Cardiac fibroblast (primary cell): ENCODE measurements at regions not wholly inside any gene's neighbourhood (a gene's known extent, or its start where the extent isn't known, plus 50 kb on each side); places are given as distances from the start of the nearest gene placed in this dataset.
A peak's percentile ranks its signal among the peaks of the same experiment; 100 is the strongest.

ENCODE experiments used
- DNase-seq, 2 donors: peaks; one replicate each; pipeline versions ENCODE4 v3.0.0 to v3.0.0-alpha.2; 2010; ENCODE audit warnings: low read depth in 2 of 2
- H3K4me3 ChIP-seq, 2 donors: replicated peaks in 1 of 2; 1 replicate in 1 of 2; 2 replicates in 1 of 2; pipeline ENCODE4 v1.5.1; 2011; ENCODE audit warnings: low read depth in 2 of 2, low read length in 2 of 2, mild to moderate bottlenecking in 2 of 2, moderate library complexity in 1 of 2
- CTCF ChIP-seq: IDR thresholded peaks from one replicate; pipeline ENCODE4 v1.5.1; 2011; ENCODE audit warnings: low read depth, mild to moderate bottlenecking, low read length, inconsistent platforms

GRCh38 chr14:71228711-71229110, 321.5 kb downstream of the PCNX1 start:
- TF ChIP-seq CTCF: no peak
- peak in 1 of 2 donors; percentile 32 for DNase-seq

GRCh38 chr14:71229875-71230274, 322.6 kb downstream of the PCNX1 start:
- no peak overlapping the region for H3K4me3 ChIP-seq
- TF ChIP-seq CTCF: no peak
- no peak for DNase-seq

More at GRCh38 chr14:71228711-71229110, 321.5 kb downstream of the PCNX1 start:
- H3K4me3 ChIP-seq: no peak overlapping the region

GRCh38 chr14:71230897-71231296, 323.6 kb downstream of the PCNX1 start:
- TF ChIP-seq CTCF: no peak
- DNase-seq: no peak
- H3K4me3 ChIP-seq: no peak overlapping the region

GRCh38 chr14:71231521-71232393, 324.5 kb downstream of the PCNX1 start:
- no peak for TF ChIP-seq CTCF
- no peak overlapping the region for H3K4me3 ChIP-seq
- no peak for DNase-seq

- DNase-seq: no peak
- no peak overlapping the region for H3K4me3 ChIP-seq
- TF ChIP-seq CTCF: no peak
These were observed 325.2 kb downstream of the PCNX1 start for GRCh38 chr14:71232506-71232905.

GRCh38 chr14:71235875-71236274, 328.6 kb downstream of the PCNX1 start:
- no peak for DNase-seq
- no peak overlapping the region for H3K4me3 ChIP-seq
- no peak for TF ChIP-seq CTCF

- no peak for TF ChIP-seq CTCF
- no peak for DNase-seq
- H3K4me3 ChIP-seq: no peak overlapping the region
These were observed 329.2 kb downstream of the PCNX1 start for GRCh38 chr14:71236487-71236886.
